22Rv1 (cell line): ENCODE measurements at regions not wholly inside any gene's neighbourhood (a gene's known extent, or its start where the extent isn't known, plus 50 kb on each side); places are given as distances from the start of the nearest gene placed in this dataset.

Experiments
- CTCF ChIP-seq: fragments of 450-650 bp; IDR thresholded peaks from 2 replicates; pipeline ENCODE4 v1.5.1; 2017; ENCODE audit warnings: mild to moderate bottlenecking
- ZFX ChIP-seq: fragments of 450-650 bp; IDR thresholded peaks from 2 replicates; pipeline ENCODE4 v1.6.1; 2017; ENCODE audit warnings: antibody characterized with exemption, borderline replicate concordance

GRCh38 chr4:182068920-182069319, 174.3 kb upstream of the TENM3 start:
- TF ChIP-seq CTCF (no peak), ZFX (no peak)
